ENCODE measurements at regions not wholly inside any gene's neighbourhood (a gene's known extent, or its start where the extent isn't known, plus 50 kb on each side); places are given as distances from the start of the nearest gene placed in this dataset.

DNA sequence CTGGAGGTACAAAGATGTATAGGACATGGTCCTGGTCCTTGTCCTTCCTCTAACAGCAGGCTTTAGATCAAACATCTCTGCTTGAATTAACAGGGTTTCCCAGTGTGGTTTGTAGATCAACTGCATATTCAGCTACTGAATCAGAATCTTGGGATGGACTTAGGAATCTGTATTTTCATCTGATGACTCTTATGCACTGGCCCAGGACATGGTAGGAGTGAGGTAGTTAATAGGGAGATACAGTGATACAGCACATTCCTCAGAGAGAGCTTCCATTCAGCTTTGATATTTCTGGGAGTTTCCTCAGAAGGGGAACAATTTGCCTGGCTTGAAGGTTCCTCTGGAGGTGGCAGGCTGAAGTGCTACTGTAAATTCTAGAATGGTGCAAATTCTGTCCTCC lies 203.1 kb downstream of the LARP7 start:
- H3K9me3 ChIP-seq (ENCODE audit: control insufficient read depth in 2 of 2, low read length in 2 of 2), result no peaks in the 10 kb centered on the region
- no peak overlapping the region for H3K4me3 ChIP-seq (ENCODE audit: low read length in 2 of 2)
- no peak overlapping the region for H3K27ac ChIP-seq (ENCODE audit: low read depth in 2 of 2, low read length in 2 of 2)
- no peaks in the 10 kb centered on the region for H3K36me3 ChIP-seq (ENCODE audit: control insufficient read depth in 2 of 2, insufficient read depth in 2 of 2, low read length in 2 of 2)
- no peaks in the 10 kb centered on the region for H3K27me3 ChIP-seq (ENCODE audit: control insufficient read depth in 2 of 2, insufficient read depth in 2 of 2, low read length in 2 of 2)
- no peaks in the 10 kb centered on the region for H3K4me1 ChIP-seq (ENCODE audit: control insufficient read depth in 2 of 2, insufficient read depth in 2 of 2, low read length in 2 of 2)
- H3K9ac ChIP-seq (ENCODE audit: low read depth in 1 of 2, low read length in 2 of 2), result no peak overlapping the region

DNA sequence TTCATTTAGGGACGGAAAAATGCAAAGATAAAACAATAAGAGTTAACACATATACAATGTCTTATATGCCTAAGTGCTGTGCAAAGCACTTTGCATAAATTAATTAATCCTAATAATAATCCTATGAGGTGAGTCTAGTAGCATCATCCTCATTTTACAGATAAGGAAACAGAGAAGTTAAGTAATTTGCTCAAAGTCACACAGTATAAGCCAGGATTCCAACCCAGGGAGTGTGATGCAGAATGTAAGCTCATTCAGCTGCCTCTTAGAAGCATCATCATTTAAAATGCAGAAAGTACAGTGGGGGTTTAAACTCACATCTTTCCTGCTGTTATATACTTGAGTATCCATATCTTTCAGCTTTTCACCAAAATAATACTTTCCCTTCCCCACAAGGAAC lies 203.7 kb downstream of the LARP7 start:
- H3K4me3 ChIP-seq (ENCODE audit: low read length in 2 of 2), result no peak overlapping the region
- H3K36me3 ChIP-seq (ENCODE audit: control insufficient read depth in 2 of 2, insufficient read depth in 2 of 2, low read length in 2 of 2), result no peaks in the 10 kb centered on the region
- H3K27me3 ChIP-seq (ENCODE audit: control insufficient read depth in 2 of 2, insufficient read depth in 2 of 2, low read length in 2 of 2), result no peaks in the 10 kb centered on the region
- no peak overlapping the region for H3K27ac ChIP-seq (ENCODE audit: low read depth in 2 of 2, low read length in 2 of 2)
- no peak overlapping the region for H3K9ac ChIP-seq (ENCODE audit: low read depth in 1 of 2, low read length in 2 of 2)
- H3K9me3 ChIP-seq (ENCODE audit: control insufficient read depth in 2 of 2, low read length in 2 of 2), result no peaks in the 10 kb centered on the region
- no peaks in the 10 kb centered on the region for H3K4me1 ChIP-seq (ENCODE audit: control insufficient read depth in 2 of 2, insufficient read depth in 2 of 2, low read length in 2 of 2)

DNA sequence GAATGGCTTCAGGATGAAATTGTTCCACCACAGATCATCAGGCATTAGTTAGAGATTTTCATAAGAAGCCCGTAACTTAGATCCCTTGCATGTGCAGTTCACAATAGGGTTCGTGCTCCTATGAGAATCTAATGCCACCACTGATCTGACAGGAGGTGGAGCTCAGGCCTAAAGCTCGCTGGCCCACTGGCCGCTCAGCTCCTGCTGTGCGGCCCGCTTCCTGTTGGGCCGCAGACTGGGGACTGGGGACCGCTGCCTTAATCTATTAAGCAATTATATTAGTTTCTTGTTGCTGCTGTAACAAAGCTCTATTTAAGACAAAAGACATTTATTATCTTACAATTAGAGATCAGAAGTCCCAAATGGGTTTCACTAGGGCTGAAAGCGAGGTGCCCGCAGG lies 205.6 kb downstream of the LARP7 start:
- Histone ChIP-seq H3K9ac (ENCODE audit: low read depth in 1 of 2, low read length in 2 of 2) (no peak overlapping the region), H3K4me3 (ENCODE audit: low read length in 2 of 2) (no peak overlapping the region), H3K4me1 (ENCODE audit: control insufficient read depth in 2 of 2, insufficient read depth in 2 of 2, low read length in 2 of 2) (no peaks in the 10 kb centered on the region), H3K27me3 (ENCODE audit: control insufficient read depth in 2 of 2, insufficient read depth in 2 of 2, low read length in 2 of 2) (no peaks in the 10 kb centered on the region), H3K36me3 (ENCODE audit: control insufficient read depth in 2 of 2, insufficient read depth in 2 of 2, low read length in 2 of 2) (no peaks in the 10 kb centered on the region), H3K27ac (ENCODE audit: low read depth in 2 of 2, low read length in 2 of 2) (no peak overlapping the region), H3K9me3 (ENCODE audit: control insufficient read depth in 2 of 2, low read length in 2 of 2) (no peaks in the 10 kb centered on the region)

DNA sequence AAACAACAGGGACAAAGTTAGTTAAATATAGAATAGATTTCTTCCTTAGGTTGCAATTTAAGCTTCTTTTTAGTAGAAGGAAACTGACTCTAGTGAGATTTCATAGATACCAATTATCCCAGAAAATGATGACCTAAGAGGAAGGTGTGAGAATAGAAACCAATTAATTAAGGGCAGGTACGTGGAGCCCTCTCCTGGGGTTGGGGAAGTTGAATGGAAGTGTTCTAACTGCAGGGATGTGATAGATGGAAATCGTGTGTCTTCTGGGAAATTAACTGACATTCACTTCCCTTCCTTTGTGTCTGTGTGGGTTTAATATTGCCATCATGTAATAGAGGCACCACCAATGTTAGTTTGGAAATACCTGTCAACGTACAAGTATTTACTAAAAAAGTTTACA lies 204.1 kb upstream of the ANK2 start:
- Histone ChIP-seq H3K27me3 (ENCODE audit: control insufficient read depth in 2 of 2, insufficient read depth in 2 of 2, low read length in 2 of 2) (no peaks in the 10 kb centered on the region), H3K36me3 (ENCODE audit: control insufficient read depth in 2 of 2, insufficient read depth in 2 of 2, low read length in 2 of 2) (no peaks in the 10 kb centered on the region), H3K4me1 (ENCODE audit: control insufficient read depth in 2 of 2, insufficient read depth in 2 of 2, low read length in 2 of 2) (no peaks in the 10 kb centered on the region), H3K9ac (ENCODE audit: low read depth in 1 of 2, low read length in 2 of 2) (no peak overlapping the region), H3K4me3 (ENCODE audit: low read length in 2 of 2) (no peak overlapping the region), H3K27ac (ENCODE audit: low read depth in 2 of 2, low read length in 2 of 2) (no peak overlapping the region), H3K9me3 (ENCODE audit: control insufficient read depth in 2 of 2, low read length in 2 of 2) (no peaks in the 10 kb centered on the region)

DNA sequence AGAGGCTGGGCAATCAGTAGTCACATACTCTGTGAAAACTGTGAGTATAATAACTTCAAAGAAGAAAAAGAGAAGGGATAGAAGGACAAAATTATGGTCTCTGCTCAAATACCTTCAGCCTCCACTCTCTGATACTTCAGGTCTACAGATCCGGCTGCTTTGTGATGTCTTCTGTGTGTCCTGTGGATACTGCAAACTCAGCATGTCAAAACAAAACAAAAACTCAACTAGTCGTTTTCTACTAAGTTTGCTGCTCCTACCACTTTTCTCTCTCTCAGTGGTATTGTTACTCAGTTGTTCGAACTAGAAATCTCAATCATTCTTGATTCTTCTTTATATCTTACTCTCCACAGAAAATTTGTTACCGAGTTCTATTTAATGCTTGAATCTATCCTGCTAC lies 202.4 kb upstream of the ANK2 start:
- no peak overlapping the region for H3K9ac ChIP-seq (ENCODE audit: low read depth in 1 of 2, low read length in 2 of 2)
- no peaks in the 10 kb centered on the region for H3K27me3 ChIP-seq (ENCODE audit: control insufficient read depth in 2 of 2, insufficient read depth in 2 of 2, low read length in 2 of 2)
- H3K4me3 ChIP-seq (ENCODE audit: low read length in 2 of 2), result no peak overlapping the region
- H3K9me3 ChIP-seq (ENCODE audit: control insufficient read depth in 2 of 2, low read length in 2 of 2), result no peaks in the 10 kb centered on the region
- H3K36me3 ChIP-seq (ENCODE audit: control insufficient read depth in 2 of 2, insufficient read depth in 2 of 2, low read length in 2 of 2), result no peaks in the 10 kb centered on the region
- H3K4me1 ChIP-seq (ENCODE audit: control insufficient read depth in 2 of 2, insufficient read depth in 2 of 2, low read length in 2 of 2), result no peaks in the 10 kb centered on the region
- H3K27ac ChIP-seq (ENCODE audit: low read depth in 2 of 2, low read length in 2 of 2), result no peak overlapping the region

DNA sequence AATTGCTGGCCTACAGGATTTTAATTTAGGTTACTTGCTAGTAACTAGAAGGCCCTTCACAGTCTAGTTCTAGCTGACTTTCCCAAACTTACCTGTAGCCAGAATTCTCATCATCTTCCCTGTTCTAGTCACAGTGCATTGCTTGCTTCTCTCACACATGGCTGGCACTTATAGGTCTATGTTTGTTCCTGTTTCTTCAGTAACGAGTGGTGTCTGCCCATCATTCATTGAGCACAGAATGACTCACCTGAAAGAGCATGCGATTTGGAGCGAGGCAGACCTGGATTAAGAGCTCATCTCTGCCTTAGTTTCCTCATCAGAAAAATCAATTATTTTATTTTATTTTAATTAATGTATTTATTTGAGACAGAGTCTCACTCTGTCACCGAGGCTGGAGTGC lies 201.7 kb upstream of the ANK2 start:
- no peaks in the 10 kb centered on the region for H3K36me3 ChIP-seq (ENCODE audit: control insufficient read depth in 2 of 2, insufficient read depth in 2 of 2, low read length in 2 of 2)

DNA sequence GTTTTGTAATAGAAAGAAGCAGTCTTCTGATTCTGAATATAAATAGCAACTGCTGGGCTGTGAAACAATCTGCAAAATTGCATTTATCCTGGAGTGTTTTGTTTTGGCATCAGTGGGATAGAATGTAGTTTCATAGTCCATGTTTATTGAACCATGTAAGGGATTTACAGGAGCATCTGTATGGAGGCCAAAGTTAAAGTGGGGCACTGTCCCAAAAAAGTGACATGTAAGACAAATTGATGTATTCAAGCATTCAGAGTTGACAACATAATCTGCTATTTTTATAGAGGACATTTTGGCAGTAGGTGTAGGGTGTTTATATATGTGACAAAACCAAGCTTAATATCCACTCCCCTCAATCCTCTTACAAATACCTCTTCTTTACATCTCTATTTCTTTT lies 200.5 kb upstream of the ANK2 start:
- Histone ChIP-seq H3K36me3 (ENCODE audit: control insufficient read depth in 2 of 2, insufficient read depth in 2 of 2, low read length in 2 of 2) (no peaks in the 10 kb centered on the region), H3K4me3 (ENCODE audit: low read length in 2 of 2) (no peak overlapping the region), H3K9ac (ENCODE audit: low read depth in 1 of 2, low read length in 2 of 2) (no peak overlapping the region), H3K27ac (ENCODE audit: low read depth in 2 of 2, low read length in 2 of 2) (no peak overlapping the region), H3K9me3 (ENCODE audit: control insufficient read depth in 2 of 2, low read length in 2 of 2) (no peaks in the 10 kb centered on the region), H3K4me1 (ENCODE audit: control insufficient read depth in 2 of 2, insufficient read depth in 2 of 2, low read length in 2 of 2) (no peaks in the 10 kb centered on the region), H3K27me3 (ENCODE audit: control insufficient read depth in 2 of 2, insufficient read depth in 2 of 2, low read length in 2 of 2) (no peaks in the 10 kb centered on the region)

More for the DNA sequence above, 201.7 kb upstream of the ANK2 start:
- Histone ChIP-seq H3K4me1 (ENCODE audit: control insufficient read depth in 2 of 2, insufficient read depth in 2 of 2, low read length in 2 of 2) (no peaks in the 10 kb centered on the region), H3K9ac (ENCODE audit: low read depth in 1 of 2, low read length in 2 of 2) (no peak overlapping the region), H3K4me3 (ENCODE audit: low read length in 2 of 2) (no peak overlapping the region), H3K27me3 (ENCODE audit: control insufficient read depth in 2 of 2, insufficient read depth in 2 of 2, low read length in 2 of 2) (no peaks in the 10 kb centered on the region), H3K9me3 (ENCODE audit: control insufficient read depth in 2 of 2, low read length in 2 of 2) (no peaks in the 10 kb centered on the region), H3K27ac (ENCODE audit: low read depth in 2 of 2, low read length in 2 of 2) (no peak overlapping the region)

DNA sequence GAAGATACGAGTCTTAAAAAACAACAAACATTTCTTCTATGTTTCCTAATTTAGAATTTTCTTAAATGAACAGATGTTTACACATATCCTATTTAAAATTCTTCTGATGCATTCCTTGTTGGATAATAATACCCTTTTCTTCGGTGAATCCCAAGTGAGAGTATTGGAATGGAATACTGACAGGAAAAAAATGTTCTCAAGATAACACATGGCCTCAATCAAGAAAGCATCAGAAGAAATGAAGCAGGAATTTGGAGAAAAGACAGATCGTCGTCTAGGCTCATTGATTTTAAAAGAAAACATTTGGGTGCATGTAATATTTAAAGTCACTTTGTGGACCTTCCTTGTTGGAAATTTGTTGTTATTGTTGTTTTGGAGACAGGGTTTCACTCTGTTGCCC lies 196.9 kb upstream of the ANK2 start:
- Histone ChIP-seq H3K9me3 (ENCODE audit: control insufficient read depth in 2 of 2, low read length in 2 of 2) (no peaks in the 10 kb centered on the region), H3K4me1 (ENCODE audit: control insufficient read depth in 2 of 2, insufficient read depth in 2 of 2, low read length in 2 of 2) (no peaks in the 10 kb centered on the region), H3K36me3 (ENCODE audit: control insufficient read depth in 2 of 2, insufficient read depth in 2 of 2, low read length in 2 of 2) (no peaks in the 10 kb centered on the region), H3K27ac (ENCODE audit: low read depth in 2 of 2, low read length in 2 of 2) (no peak overlapping the region), H3K9ac (ENCODE audit: low read depth in 1 of 2, low read length in 2 of 2) (no peak overlapping the region), H3K27me3 (ENCODE audit: control insufficient read depth in 2 of 2, insufficient read depth in 2 of 2, low read length in 2 of 2) (no peaks in the 10 kb centered on the region), H3K4me3 (ENCODE audit: low read length in 2 of 2) (no peak overlapping the region)

DNA sequence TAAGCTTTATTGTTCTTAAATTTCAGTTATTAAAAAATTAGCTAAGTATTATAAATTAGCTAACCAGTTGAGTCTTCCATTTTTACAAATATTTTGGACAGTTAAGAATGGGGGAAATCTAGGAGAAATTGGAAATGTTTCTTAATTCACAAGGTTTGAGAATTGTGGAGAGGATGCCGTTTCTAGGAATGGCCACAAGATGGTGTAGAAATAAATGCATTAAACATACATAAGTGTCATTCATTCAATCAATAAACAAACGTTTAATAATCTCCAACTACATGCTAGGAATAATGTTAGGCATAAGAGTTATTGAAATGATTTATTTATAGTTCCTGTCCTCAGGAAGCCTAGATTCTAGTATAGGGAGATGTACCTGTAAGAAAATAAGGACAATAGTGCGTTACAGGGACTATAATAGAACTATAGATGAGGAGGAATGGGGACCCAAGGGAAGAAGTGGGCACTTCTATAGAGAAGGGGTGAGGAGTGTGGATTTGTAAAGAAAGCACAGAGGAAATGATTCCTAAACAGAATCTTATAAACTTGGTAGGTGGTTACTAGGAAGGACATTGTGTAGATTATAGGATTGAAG lies 195.7 kb upstream of the ANK2 start:
- Histone ChIP-seq H3K4me3 (ENCODE audit: low read length in 2 of 2) (no peak overlapping the region), H3K27ac (ENCODE audit: low read depth in 2 of 2, low read length in 2 of 2) (no peak overlapping the region), H3K27me3 (ENCODE audit: control insufficient read depth in 2 of 2, insufficient read depth in 2 of 2, low read length in 2 of 2) (no peaks in the 10 kb centered on the region), H3K4me1 (ENCODE audit: control insufficient read depth in 2 of 2, insufficient read depth in 2 of 2, low read length in 2 of 2) (no peaks in the 10 kb centered on the region), H3K9ac (ENCODE audit: low read depth in 1 of 2, low read length in 2 of 2) (no peak overlapping the region), H3K36me3 (ENCODE audit: control insufficient read depth in 2 of 2, insufficient read depth in 2 of 2, low read length in 2 of 2) (no peaks in the 10 kb centered on the region), H3K9me3 (ENCODE audit: control insufficient read depth in 2 of 2, low read length in 2 of 2) (no peaks in the 10 kb centered on the region)

DNA sequence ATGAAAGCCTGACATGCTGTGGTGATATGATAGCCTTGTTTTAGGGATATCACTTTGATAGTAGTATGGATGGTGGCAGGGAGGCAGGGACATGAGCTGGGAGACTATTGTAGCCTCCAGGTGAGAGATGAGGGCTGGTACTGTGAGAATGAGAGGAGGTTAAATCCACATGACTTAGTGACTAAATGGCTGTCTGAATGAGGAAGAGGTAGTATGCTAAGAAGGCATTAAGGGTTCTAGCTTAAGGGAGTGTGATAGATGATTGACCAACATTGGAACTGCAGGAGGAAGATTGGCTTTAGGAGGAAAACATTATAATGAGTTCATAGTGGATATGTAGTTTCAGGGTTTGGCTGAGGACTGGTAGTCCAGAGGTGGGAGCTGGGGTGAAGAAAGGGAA lies 195.0 kb upstream of the ANK2 start:
- no peaks in the 10 kb centered on the region for H3K27me3 ChIP-seq (ENCODE audit: control insufficient read depth in 2 of 2, insufficient read depth in 2 of 2, low read length in 2 of 2)
- no peak overlapping the region for H3K4me3 ChIP-seq (ENCODE audit: low read length in 2 of 2)
- no peak overlapping the region for H3K9ac ChIP-seq (ENCODE audit: low read depth in 1 of 2, low read length in 2 of 2)
- H3K9me3 ChIP-seq (ENCODE audit: control insufficient read depth in 2 of 2, low read length in 2 of 2), result no peaks in the 10 kb centered on the region
- no peaks in the 10 kb centered on the region for H3K4me1 ChIP-seq (ENCODE audit: control insufficient read depth in 2 of 2, insufficient read depth in 2 of 2, low read length in 2 of 2)
- no peaks in the 10 kb centered on the region for H3K36me3 ChIP-seq (ENCODE audit: control insufficient read depth in 2 of 2, insufficient read depth in 2 of 2, low read length in 2 of 2)
- H3K27ac ChIP-seq (ENCODE audit: low read depth in 2 of 2, low read length in 2 of 2), result no peak overlapping the region

DNA sequence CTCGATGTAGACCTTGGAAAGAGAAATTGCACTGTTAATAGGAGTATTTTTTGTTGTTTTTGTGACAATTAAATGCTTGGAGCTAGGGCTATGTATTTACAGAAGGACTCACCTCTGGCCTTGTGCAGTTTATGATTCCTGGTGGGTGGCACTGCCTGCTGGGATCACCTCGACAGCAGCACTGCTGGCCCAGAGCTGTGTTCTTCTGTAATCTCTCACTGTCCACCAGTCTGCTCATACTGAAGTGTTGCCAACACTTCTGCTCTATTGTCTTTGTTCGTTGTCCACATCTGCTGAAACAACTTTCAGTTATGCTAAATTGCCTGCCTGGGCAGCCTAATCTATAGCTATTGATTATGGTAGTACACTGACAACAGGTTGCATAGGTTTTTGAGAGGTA lies 194.4 kb upstream of the ANK2 start:
- Histone ChIP-seq H3K4me1 (ENCODE audit: control insufficient read depth in 2 of 2, insufficient read depth in 2 of 2, low read length in 2 of 2) (no peaks in the 10 kb centered on the region), H3K9ac (ENCODE audit: low read depth in 1 of 2, low read length in 2 of 2) (no peak overlapping the region), H3K36me3 (ENCODE audit: control insufficient read depth in 2 of 2, insufficient read depth in 2 of 2, low read length in 2 of 2) (no peaks in the 10 kb centered on the region), H3K4me3 (ENCODE audit: low read length in 2 of 2) (no peak overlapping the region), H3K9me3 (ENCODE audit: control insufficient read depth in 2 of 2, low read length in 2 of 2) (no peaks in the 10 kb centered on the region), H3K27ac (ENCODE audit: low read depth in 2 of 2, low read length in 2 of 2) (no peak overlapping the region), H3K27me3 (ENCODE audit: control insufficient read depth in 2 of 2, insufficient read depth in 2 of 2, low read length in 2 of 2) (no peaks in the 10 kb centered on the region)

Data from mucosa of rectum (tissue), 2 donors.